Neural cell (in vitro differentiated cells): ENCODE measurements at regions not wholly inside any gene's neighbourhood (a gene's known extent, or its start where the extent isn't known, plus 50 kb on each side); places are given as distances from the start of the nearest gene placed in this dataset.

Experiments used
- EP300 ChIP-seq: fragments of 450-650 bp; conservative IDR thresholded peaks from 2 replicates; pipeline ENCODE4 v1.6.1; 2014; ENCODE audit warnings: antibody characterized with exemption, mild to moderate bottlenecking, moderate library complexity; ENCODE audit not compliant: poor library complexity, severe bottlenecking
- EZH2 ChIP-seq: fragments of 200-600, 300-800 bp; shearing (Covaris generic), sonication (generic); IDR thresholded peaks from 2 replicates; pipeline ENCODE4 v1.6.1; 2014; ENCODE audit warnings: antibody characterized with exemption, low read length, borderline replicate concordance, mild to moderate bottlenecking; ENCODE audit not compliant: insufficient read depth, poor library complexity, severe bottlenecking
- MXI1 ChIP-seq: fragments of 450-650 bp; conservative IDR thresholded peaks from 2 replicates; pipeline ENCODE4 v1.6.1; 2014; ENCODE audit warnings: antibody characterized with exemption, mild to moderate bottlenecking; ENCODE audit not compliant: poor library complexity, severe bottlenecking
- POLR2AphosphoS5 ChIP-seq: IDR thresholded peaks from 2 replicates; pipeline ENCODE4 v1.6.1; 2012
- RAD21 ChIP-seq: fragments of 450-650 bp; conservative IDR thresholded peaks from 2 replicates; pipeline ENCODE4 v1.6.1; 2014; ENCODE audit warnings: antibody characterized with exemption, mild to moderate bottlenecking, moderate library complexity
- TAF1 ChIP-seq: IDR thresholded peaks from 2 replicates; pipeline ENCODE4 v1.6.1; 2012; ENCODE audit warnings: low read depth
- TF ChIP-seq, protein P1 (sequence below): fragments of 450-650 bp; IDR thresholded peaks from 2 replicates; pipeline ENCODE4 v1.5.1; 2014; ENCODE audit warnings: antibody characterized with exemption, mild to moderate bottlenecking, moderate library complexity; ENCODE audit not compliant: poor library complexity, severe bottlenecking
- TF ChIP-seq, protein P2 (sequence below): IDR thresholded peaks from 2 replicates; pipeline ENCODE4 v1.6.1; 2012; ENCODE audit warnings: borderline replicate concordance

DNA sequence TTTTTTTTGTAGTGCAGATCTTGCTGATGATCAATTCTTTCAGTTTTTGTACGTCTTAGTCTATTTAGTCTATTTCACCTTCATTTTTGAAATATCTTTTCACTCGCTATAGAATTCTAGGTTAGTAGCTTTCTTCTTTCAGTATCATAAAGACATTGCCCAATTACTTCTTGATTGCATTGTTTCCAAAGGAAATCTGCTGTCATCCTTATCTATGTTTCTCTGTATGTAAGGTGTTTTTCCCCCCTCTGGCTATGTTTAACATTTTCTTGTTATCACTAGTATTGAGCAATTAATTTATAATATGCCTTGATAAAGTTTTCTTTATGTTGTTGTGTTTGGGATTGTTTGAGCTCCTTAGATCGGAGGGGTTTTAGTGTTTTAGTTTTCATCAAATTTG is 171.9 kb downstream of the BMP4 start:
- TF ChIP-seq EP300 (no peak), RAD21 (no peak), MXI1 (no peak), POLR2AphosphoS5 (no peak), TAF1 (no peak), EZH2 (no peak)
- TF ChIP-seq, protein P1, sequence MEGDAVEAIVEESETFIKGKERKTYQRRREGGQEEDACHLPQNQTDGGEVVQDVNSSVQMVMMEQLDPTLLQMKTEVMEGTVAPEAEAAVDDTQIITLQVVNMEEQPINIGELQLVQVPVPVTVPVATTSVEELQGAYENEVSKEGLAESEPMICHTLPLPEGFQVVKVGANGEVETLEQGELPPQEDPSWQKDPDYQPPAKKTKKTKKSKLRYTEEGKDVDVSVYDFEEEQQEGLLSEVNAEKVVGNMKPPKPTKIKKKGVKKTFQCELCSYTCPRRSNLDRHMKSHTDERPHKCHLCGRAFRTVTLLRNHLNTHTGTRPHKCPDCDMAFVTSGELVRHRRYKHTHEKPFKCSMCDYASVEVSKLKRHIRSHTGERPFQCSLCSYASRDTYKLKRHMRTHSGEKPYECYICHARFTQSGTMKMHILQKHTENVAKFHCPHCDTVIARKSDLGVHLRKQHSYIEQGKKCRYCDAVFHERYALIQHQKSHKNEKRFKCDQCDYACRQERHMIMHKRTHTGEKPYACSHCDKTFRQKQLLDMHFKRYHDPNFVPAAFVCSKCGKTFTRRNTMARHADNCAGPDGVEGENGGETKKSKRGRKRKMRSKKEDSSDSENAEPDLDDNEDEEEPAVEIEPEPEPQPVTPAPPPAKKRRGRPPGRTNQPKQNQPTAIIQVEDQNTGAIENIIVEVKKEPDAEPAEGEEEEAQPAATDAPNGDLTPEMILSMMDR, result no peak
- TF ChIP-seq, protein P2, sequence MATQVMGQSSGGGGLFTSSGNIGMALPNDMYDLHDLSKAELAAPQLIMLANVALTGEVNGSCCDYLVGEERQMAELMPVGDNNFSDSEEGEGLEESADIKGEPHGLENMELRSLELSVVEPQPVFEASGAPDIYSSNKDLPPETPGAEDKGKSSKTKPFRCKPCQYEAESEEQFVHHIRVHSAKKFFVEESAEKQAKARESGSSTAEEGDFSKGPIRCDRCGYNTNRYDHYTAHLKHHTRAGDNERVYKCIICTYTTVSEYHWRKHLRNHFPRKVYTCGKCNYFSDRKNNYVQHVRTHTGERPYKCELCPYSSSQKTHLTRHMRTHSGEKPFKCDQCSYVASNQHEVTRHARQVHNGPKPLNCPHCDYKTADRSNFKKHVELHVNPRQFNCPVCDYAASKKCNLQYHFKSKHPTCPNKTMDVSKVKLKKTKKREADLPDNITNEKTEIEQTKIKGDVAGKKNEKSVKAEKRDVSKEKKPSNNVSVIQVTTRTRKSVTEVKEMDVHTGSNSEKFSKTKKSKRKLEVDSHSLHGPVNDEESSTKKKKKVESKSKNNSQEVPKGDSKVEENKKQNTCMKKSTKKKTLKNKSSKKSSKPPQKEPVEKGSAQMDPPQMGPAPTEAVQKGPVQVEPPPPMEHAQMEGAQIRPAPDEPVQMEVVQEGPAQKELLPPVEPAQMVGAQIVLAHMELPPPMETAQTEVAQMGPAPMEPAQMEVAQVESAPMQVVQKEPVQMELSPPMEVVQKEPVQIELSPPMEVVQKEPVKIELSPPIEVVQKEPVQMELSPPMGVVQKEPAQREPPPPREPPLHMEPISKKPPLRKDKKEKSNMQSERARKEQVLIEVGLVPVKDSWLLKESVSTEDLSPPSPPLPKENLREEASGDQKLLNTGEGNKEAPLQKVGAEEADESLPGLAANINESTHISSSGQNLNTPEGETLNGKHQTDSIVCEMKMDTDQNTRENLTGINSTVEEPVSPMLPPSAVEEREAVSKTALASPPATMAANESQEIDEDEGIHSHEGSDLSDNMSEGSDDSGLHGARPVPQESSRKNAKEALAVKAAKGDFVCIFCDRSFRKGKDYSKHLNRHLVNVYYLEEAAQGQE, result no peak
